ENCODE measurements at regions not wholly inside any gene's neighbourhood (a gene's known extent, or its start where the extent isn't known, plus 50 kb on each side); places are given as distances from the start of the nearest gene placed in this dataset.

DNA sequence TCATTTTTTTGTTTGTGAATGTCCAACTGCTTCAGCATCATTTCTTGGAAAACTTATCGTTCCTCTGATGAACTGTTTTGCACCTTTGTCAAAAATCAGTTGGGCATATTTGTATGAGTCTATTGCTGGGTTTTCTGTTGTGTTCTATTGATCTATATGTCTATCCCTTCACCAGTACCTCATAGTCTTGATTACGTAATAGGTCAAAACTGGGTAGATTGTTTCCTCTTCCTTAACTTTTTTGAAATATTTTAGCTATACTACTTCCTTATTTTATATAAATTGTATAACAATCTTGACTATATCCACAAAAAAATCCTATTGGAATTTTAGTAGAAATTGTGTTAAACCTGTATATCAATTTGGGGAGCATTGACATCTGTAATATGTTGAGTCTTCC lies 104.1 kb upstream of the PALS2 start:
- TF ChIP-seq CTCF (IDR thresholded peaks at IDR 0.05) (no peak), POLR2A (IDR thresholded peaks at IDR 0.05) (no peak)

Measured in right lobe of liver (tissue), 4 donors.